Stimulated activated CD4-positive, alpha-beta T cell treated with anti-CD3 and anti-CD28 coated beads, Interleukin-1b, Interleukin-23, amount 100 ng/mL, for 4 hours (primary cell): ENCODE measurements at regions not wholly inside any gene's neighbourhood (a gene's known extent, or its start where the extent isn't known, plus 50 kb on each side); places are given as distances from the start of the nearest gene placed in this dataset.

Experiments
- DNase-seq, 2 donors: peaks; one replicate each; pipeline ENCODE4 v3.0.0-alpha.2; 2020; ENCODE audit warnings: low read depth in 2 of 2

- no peak for DNase-seq
These were observed 56.1 kb upstream of the SASH1 start for GRCh38 chr6:148286563-148286962.

DNA sequence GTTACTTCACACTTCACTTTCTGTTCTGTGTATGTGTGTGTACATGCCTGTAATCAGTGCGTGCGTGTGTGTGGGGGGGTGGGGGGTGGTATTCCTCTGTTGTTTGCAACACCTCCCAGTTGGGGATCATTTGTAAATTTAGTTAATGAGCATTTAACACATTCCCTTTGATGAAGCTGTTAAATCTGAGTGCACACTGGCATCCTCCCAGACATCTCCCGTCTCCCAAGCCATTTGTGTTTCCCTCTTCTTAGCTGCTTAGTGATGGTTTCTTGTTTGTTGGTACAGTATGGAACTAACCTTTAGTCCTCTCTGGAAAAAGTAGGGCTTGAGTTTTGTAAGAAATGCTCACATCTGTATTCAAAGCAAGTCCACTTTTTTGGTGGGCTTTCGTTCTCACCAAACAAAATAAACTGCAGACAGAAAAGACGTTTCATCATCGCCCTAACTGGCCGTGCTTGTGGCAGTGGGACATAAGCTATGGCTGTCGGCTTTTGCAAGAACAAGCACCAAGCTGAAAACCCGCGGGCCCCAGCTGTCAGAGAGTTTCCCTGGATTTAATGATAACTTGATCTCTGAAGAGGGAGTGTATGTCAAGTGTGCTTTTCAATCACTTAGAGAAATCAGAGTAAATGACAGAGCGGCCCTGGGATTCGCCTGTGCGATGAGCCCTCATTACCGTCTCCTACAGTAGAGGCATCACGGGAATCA is 54.9 kb upstream of the SASH1 start:
- no peak for DNase-seq

GRCh38 chr6:148288541-148288940 is 54.1 kb upstream of the SASH1 start:
- DNase-seq: no peak

DNA sequence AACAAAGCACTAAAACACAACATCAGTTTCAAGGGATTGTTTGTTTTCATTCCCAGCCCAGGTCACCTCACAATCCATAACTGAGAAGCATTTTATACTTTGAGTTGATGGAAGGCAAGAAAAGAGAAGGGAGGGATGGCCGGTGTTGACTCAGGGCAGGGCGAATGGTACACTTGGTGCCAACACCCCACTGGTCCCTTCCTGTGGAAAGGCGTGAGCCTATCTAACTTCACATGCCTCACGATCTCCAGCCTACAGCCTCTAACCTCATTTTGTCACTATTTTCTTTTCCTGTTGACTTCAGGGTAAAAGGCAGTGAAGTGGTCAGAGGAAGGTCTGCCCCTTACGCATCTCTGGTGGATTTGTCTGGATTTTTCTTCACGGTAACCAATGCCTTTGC is 53.5 kb upstream of the SASH1 start:
- no peak for DNase-seq

GRCh38 chr6:148291876-148292275 is 50.8 kb upstream of the SASH1 start:
- DNase-seq: no peak
